ENCODE measurements at regions not wholly inside any gene's neighbourhood (a gene's known extent, or its start where the extent isn't known, plus 50 kb on each side); places are given as distances from the start of the nearest gene placed in this dataset.

- no peak for TF ChIP-seq SIN3A (IDR thresholded peaks at IDR 0.05; ENCODE audit: borderline replicate concordance, insufficient read depth, low read length)
- TF ChIP-seq REST (IDR thresholded peaks at IDR 0.05; ENCODE audit: insufficient read depth in 1 of 2, low read depth in 2 of 2, low read length in 2 of 2) = no peak
- no peak for TF ChIP-seq POLR2AphosphoS5 (IDR thresholded peaks at IDR 0.05; ENCODE audit: low read depth, low read length)
- TF ChIP-seq TAF1 (IDR thresholded peaks at IDR 0.05; ENCODE audit: borderline replicate concordance, insufficient read depth, low read length) = no peak
- TF ChIP-seq FOXP2 (optimal IDR thresholded peaks at IDR 0.05; ENCODE audit: borderline replicate concordance, extremely low read depth, extremely low read length, insufficient read depth) = no peak
Measured at GRCh38 chr15:81466741-81467140, 92.7 kb upstream of the TMC3 start.

GRCh38 chr15:81454024-81454423, 80.0 kb upstream of the TMC3 start:
- TF ChIP-seq FOXP2 (optimal IDR thresholded peaks at IDR 0.05; ENCODE audit: borderline replicate concordance, extremely low read depth, extremely low read length, insufficient read depth) (no peak), POLR2AphosphoS5 (IDR thresholded peaks at IDR 0.05; ENCODE audit: low read depth, low read length) (no peak), REST (IDR thresholded peaks at IDR 0.05; ENCODE audit: insufficient read depth in 1 of 2, low read depth in 2 of 2, low read length in 2 of 2) (no peak), TAF1 (IDR thresholded peaks at IDR 0.05; ENCODE audit: borderline replicate concordance, insufficient read depth, low read length) (no peak), SIN3A (IDR thresholded peaks at IDR 0.05; ENCODE audit: borderline replicate concordance, insufficient read depth, low read length) (no peak)

- TF ChIP-seq TAF1 (IDR thresholded peaks at IDR 0.05; ENCODE audit: borderline replicate concordance, insufficient read depth, low read length) (no peak), FOXP2 (optimal IDR thresholded peaks at IDR 0.05; ENCODE audit: borderline replicate concordance, extremely low read depth, extremely low read length, insufficient read depth) (no peak), REST (IDR thresholded peaks at IDR 0.05; ENCODE audit: insufficient read depth in 1 of 2, low read depth in 2 of 2, low read length in 2 of 2) (no peak), POLR2AphosphoS5 (IDR thresholded peaks at IDR 0.05; ENCODE audit: low read depth, low read length) (no peak), SIN3A (IDR thresholded peaks at IDR 0.05; ENCODE audit: borderline replicate concordance, insufficient read depth, low read length) (no peak)
Measured at GRCh38 chr15:81450721-81451120, 76.7 kb upstream of the TMC3 start.

- TF ChIP-seq FOXP2 (optimal IDR thresholded peaks at IDR 0.05; ENCODE audit: borderline replicate concordance, extremely low read depth, extremely low read length, insufficient read depth) (no peak), POLR2AphosphoS5 (IDR thresholded peaks at IDR 0.05; ENCODE audit: low read depth, low read length) (no peak), REST (IDR thresholded peaks at IDR 0.05; ENCODE audit: insufficient read depth in 1 of 2, low read depth in 2 of 2, low read length in 2 of 2) (no peak), SIN3A (IDR thresholded peaks at IDR 0.05; ENCODE audit: borderline replicate concordance, insufficient read depth, low read length) (no peak), TAF1 (IDR thresholded peaks at IDR 0.05; ENCODE audit: borderline replicate concordance, insufficient read depth, low read length) (no peak)
Measured at GRCh38 chr15:81449836-81450474, 75.9 kb upstream of the TMC3 start.

Data from PFSK-1 (cell line).